Activated B cell treated with CpG ODN at 0.5 μM for 24 hours (primary cell): ENCODE measurements at regions not wholly inside any gene's neighbourhood (a gene's known extent, or its start where the extent isn't known, plus 50 kb on each side); places are given as distances from the start of the nearest gene placed in this dataset.

Source experiments
- ATAC-seq: fragments of 200-7000 bp; cut with Tn5 transposase; one replicate; pipeline ENCODE4 v1.10.0; 2021; ENCODE audit warnings: low read depth, mild to moderate bottlenecking, moderate library complexity
- CTCF ChIA-PET: fragments of 350-600 bp; sonication (Branson Sonifier 250); formaldehyde crosslinking; loops from one replicate; lab custom pipeline; 2021; ENCODE audit warnings: antibody characterized with exemption; lab: Charles Lee
- POLR2A ChIA-PET: fragments of 350-600 bp; sonication (Branson Sonifier 250); formaldehyde crosslinking; loops from one replicate; lab custom pipeline; 2021; ENCODE audit warnings: antibody characterized with exemption; lab: Charles Lee
- DNase-seq: peaks from one replicate; pipeline ENCODE4 v3.0.0; 2022
- H3K27ac Mint-ChIP-seq: one replicate; pipeline ENCODE4 v1.8.0; 2020; ENCODE audit warnings: mixed read lengths
- H3K27me3 Mint-ChIP-seq: one replicate; pipeline ENCODE4 v1.8.0; 2021; ENCODE audit warnings: mixed read lengths
- H3K36me3 Mint-ChIP-seq: one replicate; pipeline ENCODE4 v1.8.0; 2021; ENCODE audit warnings: low read depth, mixed read lengths
- H3K4me1 Mint-ChIP-seq: one replicate; pipeline ENCODE4 v1.8.0; 2021; ENCODE audit warnings: mixed read lengths
- H3K4me3 Mint-ChIP-seq: one replicate; pipeline ENCODE4 v1.8.0; 2020; ENCODE audit warnings: mild to moderate bottlenecking, mixed read lengths
- H3K9me3 Mint-ChIP-seq: one replicate; pipeline ENCODE4 v1.8.0; 2020; ENCODE audit warnings: mixed read lengths
- CTCF ChIP-seq: fragments of 200-600 bp; IDR thresholded peaks from one replicate; pipeline ENCODE4 v1.8.0; 2022; ENCODE audit warnings: antibody characterized with exemption, mild to moderate bottlenecking
- intact Hi-C: fragments of 100-400 bp; cut with micrococcal nuclease; formaldehyde crosslinking; loops from one replicate; pipeline ENCODE4 v1.15.1; 2024

- POLR2A ChIA-PET, result no interaction called here
These were observed 310.2 kb upstream of the TLE3 start for GRCh38 chr15:70407955-70408354.

GRCh38 chr15:70407336-70407670, 309.6 kb upstream of the TLE3 start:
- intact Hi-C loops, result no loop called here
- Mint-ChIP-seq H3K9me3 (no peaks in the 10 kb centered on the region), H3K4me3 (no peak overlapping the region), H3K36me3 (no peaks in the 10 kb centered on the region), H3K4me1 (no peaks in the 10 kb centered on the region), H3K27me3 (peaks cover 7% of the 10 kb centered on the region), H3K27ac (no peak overlapping the region)
- no peak for TF ChIP-seq CTCF
- ATAC-seq, result no peak
- no peak for DNase-seq
- CTCF ChIA-PET, result no interaction called here
- POLR2A ChIA-PET, result no interaction called here

More at GRCh38 chr15:70407955-70408354, 310.2 kb upstream of the TLE3 start:
- CTCF ChIA-PET, result no interaction called here
- no peak for TF ChIP-seq CTCF
- Mint-ChIP-seq H3K4me1 (no peaks in the 10 kb centered on the region), H3K9me3 (no peaks in the 10 kb centered on the region), H3K36me3 (no peaks in the 10 kb centered on the region), H3K27ac (no peak overlapping the region), H3K4me3 (no peak overlapping the region), H3K27me3 (peaks cover 3% of the 10 kb centered on the region)
- ATAC-seq, result no peak
- DNase-seq, result no peak
- intact Hi-C loops, result no loop called here

- Mint-ChIP-seq H3K36me3 (no peaks in the 10 kb centered on the region), H3K9me3 (no peaks in the 10 kb centered on the region), H3K4me3 (no peak overlapping the region), H3K27ac (no peak overlapping the region), H3K27me3 (peaks cover 11% of the 10 kb centered on the region), H3K4me1 (no peaks in the 10 kb centered on the region)
- DNase-seq, result no peak
- ATAC-seq, result no peak
- ChIA-PET POLR2A (no interaction called here), CTCF (no interaction called here)
- intact Hi-C loops, result no loop called here
- no peak for TF ChIP-seq CTCF
These were observed 309.1 kb upstream of the TLE3 start for GRCh38 chr15:70406617-70407335.

GRCh38 chr15:70401709-70402108, 304.0 kb upstream of the TLE3 start:
- H3K27me3 Mint-ChIP-seq, result peaks cover 16% of the 10 kb centered on the region
- ChIA-PET CTCF (no interaction called here), POLR2A (no interaction called here)
- H3K36me3 Mint-ChIP-seq, result no peaks in the 10 kb centered on the region
- H3K27ac Mint-ChIP-seq, result peak overlapping the region; percentile 24
- intact Hi-C loops, result no loop called here
- DNase-seq (no peak), ATAC-seq (no peak)
- H3K4me1 Mint-ChIP-seq, result peaks cover 15% of the 10 kb centered on the region
- no peaks in the 10 kb centered on the region for H3K9me3 Mint-ChIP-seq
- no peak for TF ChIP-seq CTCF
- no peak overlapping the region for H3K4me3 Mint-ChIP-seq

GRCh38 chr15:70400766-70401541, 303.2 kb upstream of the TLE3 start:
- intact Hi-C loops, result no loop called here
- ChIA-PET CTCF (interaction anchor here (1.8 kb wide), 1 partner anchor 66 kb away, joined by 4 read pairs; no protein-coding TSS in a partner anchor), POLR2A (no interaction called here)
- Mint-ChIP-seq H3K4me1 (peaks cover 15% of the 10 kb centered on the region), H3K36me3 (no peaks in the 10 kb centered on the region), H3K9me3 (no peaks in the 10 kb centered on the region), H3K27ac (no peak overlapping the region), H3K4me3 (no peak overlapping the region), H3K27me3 (peaks cover 16% of the 10 kb centered on the region)
- ATAC-seq (no peak), DNase-seq (no peak)
- TF ChIP-seq CTCF, result no peak
